ACHN (cell line): ENCODE measurements at regions not wholly inside any gene's neighbourhood (a gene's known extent, or its start where the extent isn't known, plus 50 kb on each side); places are given as distances from the start of the nearest gene placed in this dataset.

ENCODE experiments used
- DNase-seq: peaks from one replicate; pipeline ENCODE4 v3.0.0-alpha.2; 2015
- in situ Hi-C: cut with HindIII; loops from 2 replicates; pipeline ENCODE4 v1.10.0; 2017; ENCODE audit warnings: low sequenced_read_pairs, low pct_ligation_motif_present, low pct_unique_long_range_greater_than_20kb

GRCh38 chrX:40349251-40349650 is 231.5 kb upstream of the ATP6AP2 start:
- in situ Hi-C loops: no loop called here
- DNase-seq: no peak

- DNase-seq: no peak
- in situ Hi-C loops: no loop called here
Observed at GRCh38 chrX:40346379-40346778, 234.4 kb upstream of the ATP6AP2 start.

GRCh38 chrX:40343319-40343718 is 237.5 kb upstream of the ATP6AP2 start:
- no peak for DNase-seq
- in situ Hi-C loops: no loop called here

DNA sequence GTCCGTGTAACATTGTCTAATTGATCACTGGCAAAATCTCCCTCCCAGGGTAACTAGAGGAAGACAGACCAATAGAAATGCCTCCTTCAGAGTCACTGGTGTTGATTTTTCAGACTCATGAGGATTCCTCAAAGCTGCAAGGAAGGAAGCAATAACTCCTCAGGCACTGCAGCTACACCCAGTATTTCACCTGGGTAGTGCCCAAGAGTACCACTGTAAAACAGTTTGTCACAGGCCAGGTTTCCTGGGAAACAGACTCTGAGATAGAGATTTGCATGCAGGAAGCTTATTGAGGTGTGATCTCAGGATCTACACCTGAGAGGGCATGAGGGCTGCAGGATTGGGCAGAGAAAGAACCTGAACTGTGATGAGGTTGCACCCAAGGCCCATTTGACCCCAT is 240.7 kb upstream of the ATP6AP2 start:
- in situ Hi-C loops: no loop called here
- DNase-seq: no peak

GRCh38 chrX:40333344-40333743 is 235.6 kb upstream of the BCOR start:
- DNase-seq: no peak
- in situ Hi-C loops: no loop called here

DNA sequence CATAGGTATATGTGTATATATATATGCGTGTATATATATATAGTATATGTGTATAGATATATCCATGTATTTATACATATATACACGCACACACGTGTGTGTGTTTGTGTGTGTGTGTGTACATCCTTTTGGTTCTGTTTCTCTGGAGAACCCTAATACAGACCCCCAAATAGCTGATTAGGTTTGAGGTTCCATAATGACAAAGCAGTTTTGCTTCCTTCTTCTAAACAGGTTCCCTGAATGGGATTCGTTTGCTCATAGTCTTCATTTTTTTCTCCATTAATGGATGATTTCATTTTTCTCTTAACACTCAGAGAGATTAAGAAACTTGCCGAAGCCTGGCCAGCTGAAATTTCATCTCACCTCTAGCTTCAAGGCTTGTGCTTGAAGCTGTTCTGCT is 234.0 kb upstream of the BCOR start:
- in situ Hi-C loops: no loop called here
- DNase-seq: no peak

DNA sequence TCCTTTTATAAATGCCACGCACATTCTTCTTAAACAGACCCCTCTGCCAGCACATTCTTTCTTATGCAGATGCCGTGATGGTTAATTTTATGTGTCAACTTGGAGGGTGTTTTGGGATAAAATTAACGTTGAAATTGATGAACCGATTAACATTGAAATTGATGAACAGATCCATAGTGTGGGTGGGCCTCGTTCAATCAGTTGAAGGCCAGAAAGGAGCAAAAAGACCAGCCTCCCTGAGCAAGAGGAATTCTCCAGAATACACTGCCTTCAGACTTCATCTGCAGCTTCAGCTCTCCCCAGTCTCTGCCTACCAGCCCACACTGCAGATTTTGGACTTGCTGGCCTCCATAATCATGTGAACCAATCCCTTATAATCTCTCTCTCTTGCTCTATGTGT is 233.6 kb upstream of the BCOR start:
- in situ Hi-C loops: no loop called here
- DNase-seq: no peak

GRCh38 chrX:40329616-40330015 is 231.9 kb upstream of the BCOR start:
- no peak for DNase-seq
- in situ Hi-C loops: no loop called here

DNA sequence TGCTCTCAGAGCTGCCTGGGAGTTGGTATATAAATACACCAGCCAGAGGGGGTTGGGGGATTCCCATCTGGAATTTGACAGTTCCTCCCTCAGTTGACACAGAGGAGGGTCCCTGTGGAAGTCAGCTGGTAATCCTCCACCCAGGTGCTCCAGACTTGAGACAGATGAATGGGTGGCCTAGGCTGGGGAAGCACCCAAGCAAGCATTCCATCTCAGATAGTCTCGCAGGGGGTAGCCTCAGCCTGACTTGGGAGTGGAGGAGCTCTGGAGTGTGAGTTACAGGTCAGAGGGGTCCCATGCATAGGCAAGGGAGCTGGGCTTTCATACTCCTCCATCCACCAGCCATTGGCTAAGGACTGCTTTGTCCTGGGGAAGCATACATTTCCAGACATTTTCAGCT is 229.3 kb upstream of the BCOR start:
- no peak for DNase-seq
- in situ Hi-C loops: no loop called here

DNA sequence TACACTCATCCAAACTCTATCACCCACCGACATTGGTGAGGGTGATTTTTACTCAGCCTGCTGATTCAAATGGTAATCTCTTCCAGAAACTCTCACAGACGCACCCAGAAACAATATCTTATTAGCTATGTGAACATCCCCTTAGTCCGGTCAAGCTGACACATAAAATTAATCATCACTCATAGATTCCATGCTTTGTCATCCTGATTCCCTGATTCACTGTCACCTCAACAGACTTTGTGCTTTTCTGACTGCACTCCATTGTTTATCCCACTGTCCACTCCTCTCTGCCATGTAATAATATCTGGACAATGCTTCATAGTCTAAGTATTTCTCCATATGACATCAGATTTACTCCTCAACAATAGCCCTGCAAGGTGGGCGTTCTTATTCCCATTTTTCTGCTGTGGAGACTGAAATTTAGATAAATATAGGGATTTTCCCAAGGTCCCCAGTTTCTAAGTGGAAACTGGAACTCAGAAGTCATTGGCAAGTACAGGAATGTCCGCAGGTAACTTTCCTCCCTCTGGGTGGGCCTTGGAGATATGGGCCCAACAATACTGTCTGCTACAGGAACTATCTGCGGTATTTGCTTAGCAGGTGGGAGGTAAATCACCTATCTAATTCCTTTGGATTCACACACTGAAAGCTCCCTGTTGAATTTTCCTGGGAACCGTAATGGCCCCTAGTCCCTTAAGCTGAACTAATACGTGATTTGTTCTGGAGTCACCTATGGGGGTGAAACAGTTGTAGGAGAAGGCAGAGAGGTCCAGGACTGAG is 228.6 kb upstream of the BCOR start:
- in situ Hi-C loops: no loop called here

GRCh38 chrX:40325161-40325560 is 227.4 kb upstream of the BCOR start:
- in situ Hi-C loops: no loop called here
- no peak for DNase-seq

More for the DNA sequence above, 228.6 kb upstream of the BCOR start:
- DNase-seq: no peak

DNA sequence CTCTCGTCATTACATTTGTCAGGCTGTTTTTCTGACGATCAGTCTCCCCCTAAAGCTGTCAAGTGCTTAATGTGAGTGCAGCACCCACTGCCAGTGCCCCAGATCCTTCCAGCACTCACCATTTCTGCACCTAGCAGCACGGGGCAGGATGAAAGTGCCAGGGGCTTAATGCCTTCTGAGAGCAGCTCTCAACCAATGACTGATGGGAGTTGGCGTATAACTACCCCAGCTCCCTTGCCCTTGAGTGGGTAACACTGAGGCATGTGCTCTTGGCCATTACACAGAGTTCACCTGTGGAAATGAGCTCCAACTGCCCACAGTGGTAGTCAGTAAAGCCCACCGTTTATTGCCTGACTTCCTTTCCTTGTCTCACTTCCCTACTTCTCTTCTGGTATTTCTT is 226.2 kb upstream of the BCOR start:
- DNase-seq: no peak
- in situ Hi-C loops: no loop called here

GRCh38 chrX:40320819-40321218 is 223.1 kb upstream of the BCOR start:
- in situ Hi-C loops: no loop called here
- no peak for DNase-seq

DNA sequence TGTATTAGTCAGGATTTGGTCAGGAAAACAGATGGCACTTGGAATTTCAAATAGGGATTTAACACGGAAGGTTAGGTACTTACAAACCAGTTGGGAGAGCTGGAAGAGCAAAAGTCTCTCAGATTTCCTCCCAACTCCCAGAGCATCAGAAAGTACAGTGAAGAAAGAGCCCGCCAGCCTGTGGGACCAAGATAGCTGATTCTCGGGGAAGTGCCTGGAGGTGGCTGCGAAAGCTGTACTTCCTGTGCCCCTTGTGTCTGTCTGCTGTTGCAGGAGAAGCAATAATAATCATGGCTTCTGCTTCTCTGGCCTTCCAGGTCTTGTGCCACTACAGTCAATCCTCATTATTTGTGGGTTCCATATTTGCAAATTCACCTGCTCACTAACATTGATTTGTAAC is 221.0 kb upstream of the BCOR start:
- in situ Hi-C loops: no loop called here
- DNase-seq: no peak

DNA sequence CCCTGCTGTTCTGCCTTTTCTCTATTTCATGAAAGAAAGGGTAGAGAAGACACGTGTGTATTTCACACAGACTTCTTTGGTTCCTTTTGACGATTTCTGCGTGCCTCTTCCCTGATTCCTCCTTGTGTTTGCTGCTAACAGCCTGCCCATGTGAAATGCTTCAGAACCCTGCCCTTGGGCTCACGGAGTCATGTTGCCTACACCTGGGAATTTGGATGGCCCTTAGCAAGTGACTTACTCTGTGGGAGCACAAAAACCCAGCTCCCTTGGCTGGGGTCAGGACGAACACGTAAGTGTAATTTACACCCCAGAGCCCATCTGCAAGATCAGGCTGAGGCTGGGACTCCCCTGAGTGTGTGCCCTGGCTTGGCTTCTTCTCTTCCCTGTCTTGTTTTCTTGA is 220.3 kb upstream of the BCOR start:
- in situ Hi-C loops: no loop called here
- no peak for DNase-seq

- no peak for DNase-seq
- in situ Hi-C loops: no loop called here
Observed at GRCh38 chrX:40316502-40316901, 218.7 kb upstream of the BCOR start.

DNA sequence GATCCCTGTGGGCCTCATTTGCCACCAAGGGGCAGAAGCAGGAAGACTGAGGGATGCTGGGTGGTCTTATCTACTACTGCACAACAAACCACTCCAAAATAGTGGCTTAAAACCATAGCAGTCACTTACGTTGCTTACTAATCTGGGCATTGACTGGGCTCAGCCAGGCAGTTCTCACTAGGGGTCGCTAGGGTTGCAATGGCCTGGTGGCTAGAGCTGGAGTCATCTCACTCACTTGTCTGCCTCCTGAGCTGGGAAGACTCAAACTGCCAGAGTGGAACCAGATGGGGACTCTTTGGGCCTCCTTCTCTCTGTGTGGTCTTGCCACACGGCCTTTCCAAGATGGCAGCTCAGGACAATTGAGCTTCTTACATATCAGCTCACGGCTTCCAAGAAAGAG is 216.3 kb upstream of the BCOR start:
- in situ Hi-C loops: no loop called here
- DNase-seq: peak; percentile 9

DNA sequence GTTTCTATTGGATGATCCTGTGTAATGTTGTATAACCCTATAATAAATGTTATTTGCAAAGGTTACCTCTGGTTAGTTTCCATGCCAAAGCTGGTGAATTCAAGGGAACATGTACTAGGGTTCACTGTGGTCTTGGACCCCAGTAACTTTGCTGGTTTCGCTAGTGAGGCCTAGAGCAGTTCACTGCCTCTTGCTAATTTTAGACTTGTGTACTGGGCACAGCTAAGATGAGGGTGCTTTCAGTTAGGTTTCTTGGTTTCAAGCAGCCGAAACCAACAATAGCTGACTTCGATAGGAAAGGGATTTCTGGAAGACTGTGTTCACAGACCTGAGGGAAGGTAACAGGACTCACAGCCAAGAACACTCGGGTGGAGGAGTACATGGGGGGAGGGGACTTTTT is 215.5 kb upstream of the BCOR start:
- in situ Hi-C loops: no loop called here

DNA sequence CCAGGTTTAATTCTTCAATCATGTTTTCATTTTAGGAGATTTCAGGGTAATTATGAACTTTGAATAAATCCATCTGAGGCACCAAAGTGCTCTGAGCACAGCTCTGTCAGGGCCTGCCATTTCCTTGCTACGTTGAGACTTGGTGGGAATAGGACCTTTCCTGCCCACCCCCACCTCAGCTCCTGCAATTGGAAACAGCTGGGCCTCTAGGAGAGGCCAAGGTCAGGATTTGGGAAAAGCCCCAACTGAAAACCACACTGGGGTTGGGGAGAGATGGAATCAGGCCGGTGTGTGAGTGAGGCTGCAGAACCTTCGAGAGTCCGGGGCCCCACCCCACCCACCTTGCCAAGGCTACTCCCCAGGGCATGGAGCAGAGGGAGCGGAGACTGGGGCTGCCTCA is 212.7 kb upstream of the BCOR start:
- no peak for DNase-seq

More for the DNA sequence above, 215.5 kb upstream of the BCOR start:
- DNase-seq: no peak

GRCh38 chrX:40310016-40310415 is 212.3 kb upstream of the BCOR start:
- in situ Hi-C loops: no loop called here
- no peak for DNase-seq

More for the DNA sequence above, 212.7 kb upstream of the BCOR start:
- in situ Hi-C loops: no loop called here

DNA sequence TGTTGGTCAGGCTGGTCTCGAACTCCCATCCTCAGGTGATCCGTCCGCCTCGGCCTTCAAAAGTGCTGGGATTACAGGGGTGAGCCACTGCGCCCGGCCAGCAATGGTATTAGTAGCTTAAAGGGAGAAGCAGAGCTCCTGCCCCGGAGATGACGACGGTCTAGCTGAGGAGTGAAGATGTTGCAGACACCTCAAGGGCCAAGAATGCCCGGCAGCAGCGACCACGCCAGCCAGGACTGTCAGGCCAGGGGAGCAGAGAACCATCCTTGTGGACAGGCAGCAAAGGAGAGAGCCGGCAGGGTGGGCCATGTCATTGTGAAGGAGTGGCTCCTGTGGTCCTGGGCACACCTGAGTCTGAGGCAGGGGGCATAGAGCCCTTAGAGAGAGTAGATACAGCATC is 210.1 kb upstream of the BCOR start:
- DNase-seq: no peak
- in situ Hi-C loops: no loop called here
